H1 (cell line): ENCODE measurements at regions not wholly inside any gene's neighbourhood (a gene's known extent, or its start where the extent isn't known, plus 50 kb on each side); places are given as distances from the start of the nearest gene placed in this dataset.

Experiments
- CTCF ChIA-PET: fragments of 300-600 bp; sonication (Branson Sonifier 250); formaldehyde crosslinking; loops from one replicate; lab custom pipeline; 2021; ENCODE audit not compliant: partially characterized antibody; lab: Charles Lee
- POLR2A ChIA-PET: fragments of 300-600 bp; sonication (Branson Sonifier 250); formaldehyde crosslinking; loops from one replicate; lab custom pipeline; 2021; ENCODE audit warnings: inconsistent platforms; ENCODE audit not compliant: partially characterized antibody; lab: Charles Lee
- DNase-seq, 2 experiments: peaks; one replicate each; pipeline versions ENCODE4 v3.0.0 to v3.0.0-alpha.2; 2010 to 2022; ENCODE audit warnings: low spot score in 2 of 2, low read depth in 1 of 2, mixed read lengths in 1 of 2
- FAIRE-seq: peaks from 2 replicates; lab custom pipeline; 2011; peaks lifted over from hg19 to GRCh38; lab: Jason Lieb, UNC
- H2AFZ ChIP-seq: 2 replicates; pipeline ENCODE4 v1.8.1; 2012; ENCODE audit warnings: low read length, inconsistent platforms
- H2AK5ac ChIP-seq: 2 replicates; pipeline ENCODE4 v1.6.1; 2013; ENCODE audit warnings: low read depth, low read length
- H2BK120ac ChIP-seq: replicated peaks from 2 replicates; pipeline ENCODE3; 2013; ENCODE audit warnings: low read depth, low read length, inconsistent platforms
- H2BK12ac ChIP-seq: 2 replicates; pipeline ENCODE4 v1.6.1; 2013; ENCODE audit warnings: low read depth, low read length
- H2BK15ac ChIP-seq: 2 replicates; pipeline ENCODE4 v1.6.1; 2013; ENCODE audit warnings: low read length
- H2BK20ac ChIP-seq: 2 replicates; pipeline ENCODE4 v1.6.1; 2013; ENCODE audit warnings: low read length
- H2BK5ac ChIP-seq: 2 replicates; pipeline ENCODE4 v1.6.1; 2013; ENCODE audit warnings: low read depth, low read length
- H3K14ac ChIP-seq: 2 replicates; pipeline ENCODE4 v1.6.1; 2013; ENCODE audit warnings: inconsistent platforms; ENCODE audit not compliant: insufficient read length
- H3K18ac ChIP-seq: 2 replicates; pipeline ENCODE4 v1.6.1; 2013; ENCODE audit warnings: low read length; ENCODE audit errors: extremely low read depth
- H3K23ac ChIP-seq: 2 replicates; pipeline ENCODE4 v1.6.1; 2013; ENCODE audit warnings: inconsistent platforms; ENCODE audit not compliant: insufficient read length
- H3K23me2 ChIP-seq: 2 replicates; pipeline ENCODE4 v1.6.1; 2013; ENCODE audit warnings: low read depth, low read length
- H3K27ac ChIP-seq: 2 replicates; pipeline ENCODE4 v1.6.1; 2011; ENCODE audit warnings: low read depth, low read length, inconsistent platforms
- H3K27me3 ChIP-seq, 4 experiments: replicated peaks in 1 of 4; 1 replicate in 1 of 4; 2 replicates in 3 of 4; pipeline versions ENCODE4 v1.6.1 to v1.8.1; 2011 to 2013; ENCODE audit warnings: low read length in 3 of 4, mild to moderate bottlenecking in 3 of 4, inconsistent platforms in 2 of 4, mixed read lengths in 2 of 4, moderate library complexity in 1 of 4; ENCODE audit not compliant: control insufficient read depth in 3 of 4, insufficient read depth in 3 of 4; ENCODE audit errors: extremely low read depth in 1 of 4
- H3K36me3 ChIP-seq, 4 experiments: 2 replicates each; pipeline versions ENCODE4 v1.6.1 to v1.8.1; 2011 to 2013; ENCODE audit warnings: mild to moderate bottlenecking in 4 of 4, low read length in 3 of 4, moderate library complexity in 2 of 4, control low read depth in 1 of 4, inconsistent platforms in 1 of 4; ENCODE audit not compliant: insufficient read depth in 4 of 4, control insufficient read depth in 2 of 4
- H3K4ac ChIP-seq: replicated peaks from 2 replicates; pipeline ENCODE3; 2013; ENCODE audit warnings: low read length, low read depth, mixed read lengths, inconsistent platforms; ENCODE audit not compliant: insufficient read length
- H3K4me1 ChIP-seq, 4 experiments: replicated peaks in 1 of 4; 1 replicate in 1 of 4; 2 replicates in 3 of 4; pipeline versions ENCODE4 v1.6.1 to v1.8.1; 2011 to 2013; ENCODE audit warnings: low read length in 3 of 4, inconsistent platforms in 2 of 4, mixed read lengths in 1 of 4; ENCODE audit not compliant: insufficient read depth in 4 of 4, control insufficient read depth in 3 of 4
- H3K4me2 ChIP-seq, 2 experiments: 2 replicates each; pipeline versions ENCODE4 v1.6.1 to v1.8.1; 2011 to 2013; ENCODE audit warnings: low read depth in 2 of 2, low read length in 2 of 2, control low read depth in 1 of 2, inconsistent platforms in 1 of 2, mild to moderate bottlenecking in 1 of 2; ENCODE audit not compliant: insufficient read depth in 1 of 2
- H3K4me3 ChIP-seq, 4 experiments: fragments of 200-600, 300-600 bp in 1 of 4; sonication (generic), shearing (Covaris generic), sonication (Bioruptor Twin) in 1 of 4; 2 replicates each; pipeline versions ENCODE4 v1.5.1 to v1.8.1; 2011 to 2016; ENCODE audit warnings: low read length in 4 of 4, low read depth in 3 of 4, control low read depth in 2 of 4, inconsistent platforms in 2 of 4, mild to moderate bottlenecking in 2 of 4, mixed read lengths in 1 of 4, moderate library complexity in 1 of 4; ENCODE audit not compliant: insufficient read depth in 2 of 4; ENCODE audit errors: extremely low read depth in 1 of 4
- H3K56ac ChIP-seq: replicated peaks from 2 replicates; pipeline ENCODE3; 2013; ENCODE audit warnings: low read depth, mild to moderate bottlenecking, mixed read lengths, low read length, inconsistent platforms; ENCODE audit not compliant: insufficient read length
- H3K79me1 ChIP-seq: 2 replicates; pipeline ENCODE4 v1.6.1; 2013; ENCODE audit warnings: low read depth, low read length, control low read depth
- H3K79me2 ChIP-seq, 2 experiments: 2 replicates each; pipeline versions ENCODE4 v1.6.1 to v1.8.1; 2012 to 2013; ENCODE audit warnings: low read length in 2 of 2, mild to moderate bottlenecking in 2 of 2, inconsistent platforms in 1 of 2; ENCODE audit not compliant: insufficient read depth in 2 of 2, control insufficient read depth in 1 of 2
- H3K9ac ChIP-seq, 4 experiments: replicated peaks in 1 of 4; 1 replicate in 1 of 4; 2 replicates in 3 of 4; pipeline versions ENCODE4 v1.6.1 to v1.8.1; 2011 to 2013; ENCODE audit warnings: low read depth in 3 of 4, low read length in 3 of 4, control low read depth in 2 of 4, mild to moderate bottlenecking in 2 of 4, moderate library complexity in 2 of 4, inconsistent platforms in 1 of 4; ENCODE audit errors: extremely low read depth in 1 of 4
- H3K9me3 ChIP-seq, 2 experiments: 2 replicates each; pipeline versions ENCODE4 v1.6.1 to v1.8.1; 2012 to 2013; ENCODE audit warnings: mild to moderate bottlenecking in 2 of 2, moderate library complexity in 2 of 2, control low read depth in 1 of 2, inconsistent platforms in 1 of 2, low read depth in 1 of 2, low read length in 1 of 2, mixed read lengths in 1 of 2; ENCODE audit not compliant: insufficient read depth in 2 of 2
- H4K20me1 ChIP-seq, 2 experiments: replicated peaks in 1 of 2; 2 replicates each; pipeline versions ENCODE3 to v1.8.1; 2011 to 2013; ENCODE audit warnings: inconsistent platforms in 2 of 2, low read length in 2 of 2, mild to moderate bottlenecking in 1 of 2; ENCODE audit not compliant: insufficient read depth in 2 of 2, control insufficient read depth in 1 of 2
- H4K5ac ChIP-seq: 2 replicates; pipeline ENCODE4 v1.6.1; 2013; ENCODE audit warnings: low read length, low read depth, mixed read lengths, inconsistent platforms; ENCODE audit not compliant: insufficient read length
- H4K8ac ChIP-seq: 2 replicates; pipeline ENCODE4 v1.8.0; 2013; ENCODE audit warnings: mild to moderate bottlenecking, moderate library complexity, low read length, inconsistent platforms; ENCODE audit not compliant: insufficient read depth; ENCODE audit errors: extremely low read depth
- H4K91ac ChIP-seq: replicated peaks from 2 replicates; pipeline ENCODE3; 2013; ENCODE audit warnings: low read length, mixed read lengths, inconsistent platforms; ENCODE audit not compliant: insufficient read length
- JUND ChIP-seq: IDR thresholded peaks from 2 replicates; pipeline ENCODE4 v1.6.1; 2011; ENCODE audit warnings: mild to moderate bottlenecking, improper control_type of control experiment, low read length
- KDM5A ChIP-seq: fragments of 200-600 bp; IDR thresholded peaks from 2 replicates; pipeline ENCODE4 v1.7.1; 2012; ENCODE audit warnings: mild to moderate bottlenecking, low read length, inconsistent platforms, mixed read lengths
- TBP ChIP-seq: IDR thresholded peaks from 2 replicates; pipeline ENCODE4 v1.6.1; 2011; ENCODE audit warnings: low read depth, low read length, improper control_type of control experiment
- WGBS, 2 experiments: shearing (Covaris generic) in 1 of 2; methylation state at CpG; one replicate each; pipeline versions ENCODE4 v1.1.6 to v1.1.7; 2013 to 2015; ENCODE audit warnings: low lambda C conversion rate in 2 of 2, mixed read lengths in 2 of 2, inconsistent platforms in 1 of 2, low coverage in 1 of 2, missing lambda C conversion rate in 1 of 2; ENCODE audit not compliant: insufficient replicate concordance in 2 of 2, insufficient coverage in 1 of 2, insufficient read length in 1 of 2; ENCODE audit errors: extremely low coverage in 1 of 2, missing lambda C conversion rate in 1 of 2; 5-methylcytosine and 5-hydroxymethylcytosine counted together

DNA sequence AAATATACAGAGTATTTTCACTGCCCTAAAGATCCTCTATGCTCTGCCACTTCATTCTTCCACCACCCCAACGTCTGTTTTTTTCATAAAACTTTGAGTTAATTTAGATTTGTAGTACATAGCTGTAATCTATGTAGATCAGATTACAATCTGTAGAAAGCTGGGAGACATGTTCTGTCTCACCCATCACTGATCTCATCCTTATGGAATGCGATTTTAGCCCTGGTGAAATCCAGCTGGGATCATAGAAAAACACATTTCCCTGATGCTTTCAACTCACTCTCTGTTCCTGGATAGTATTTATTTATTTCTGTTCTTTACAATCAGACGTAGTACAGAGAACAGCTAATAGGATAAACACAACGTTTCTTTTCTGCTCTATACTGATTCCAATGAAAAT lies 521.0 kb downstream of the KIF20B start:
- ChIA-PET POLR2A (no interaction called here), CTCF (no interaction called here)
- Histone ChIP-seq H2AK5ac (no peak overlapping the region), H4K8ac (no peak overlapping the region), H3K79me1 (no peaks in the 10 kb centered on the region), H3K4me2 (no peak overlapping the region), H4K91ac (no peak overlapping the region), H3K27ac (no peak overlapping the region), H2BK20ac (no peak overlapping the region), H3K56ac (no peak overlapping the region), H3K4me1 (no peaks in the 10 kb centered on the region), H2BK15ac (no peak overlapping the region), H3K9ac (no peak overlapping the region), H3K27me3 (no peaks in the 10 kb centered on the region), H3K23ac (no peak overlapping the region), H2BK12ac (no peak overlapping the region), H3K14ac (no peak overlapping the region), H3K36me3 (no peaks in the 10 kb centered on the region), H3K23me2 (no peaks in the 10 kb centered on the region), H2AFZ (no peak overlapping the region), H3K4me3 (no peak overlapping the region), H3K9me3 (no peaks in the 10 kb centered on the region), H3K79me2 (no peaks in the 10 kb centered on the region), H2BK120ac (no peak overlapping the region), H3K4ac (no peak overlapping the region), H3K18ac (no peak overlapping the region), H2BK5ac (no peak overlapping the region), H4K20me1 (no peaks in the 10 kb centered on the region), H4K5ac (no peak overlapping the region)
- no peak for DNase-seq
- WGBS, 2 experiments = 82% methylated on average over 4 of the region's 4 CpGs; no CpG with 5 or more reads in 1 of the 2 experiments
- TF ChIP-seq KDM5A (no peak), TBP (no peak), JUND (0 out of 2 replicates have a peak, but pooled peaks have one; percentile 12)
- no peak for FAIRE-seq
